ENCODE measurements at regions not wholly inside any gene's neighbourhood (a gene's known extent, or its start where the extent isn't known, plus 50 kb on each side); places are given as distances from the start of the nearest gene placed in this dataset.

- H4K5ac ChIP-seq (ENCODE audit: insufficient read length, low read depth, low read length), result no peak overlapping the region
- no peak for TF ChIP-seq CTCF (conservative IDR thresholded peaks at IDR 0.05)
- no CpG with 5 or more reads among the region's 8 CpGs for WGBS (ENCODE audit: extremely low coverage, insufficient read length, low lambda C conversion rate)
- H3K56ac ChIP-seq (ENCODE audit: insufficient read length, low read depth, low read length), result no peak overlapping the region
- no peak overlapping the region for H4K91ac ChIP-seq (ENCODE audit: insufficient read length, low read depth, low read length)
- H3K18ac ChIP-seq (ENCODE audit: insufficient read length, low read depth, low read length), result no peak overlapping the region
- no peak overlapping the region for H3K23ac ChIP-seq (ENCODE audit: insufficient read length, low read depth, low read length)
- H4K8ac ChIP-seq (replicated peaks; ENCODE audit: insufficient read length, low read depth, low read length), result no peak overlapping the region
- no peak overlapping the region for H2BK15ac ChIP-seq (ENCODE audit: low read depth, low read length)
- no peak overlapping the region for H3K27ac ChIP-seq (ENCODE audit: insufficient read length, low read depth, low read length)
- Mint-ChIP-seq H3K4me1 (peaks cover 39% of the 10 kb centered on the region in 2 experiments), H3K27me3 (ENCODE audit: low read depth) (peaks cover 1% of the 10 kb centered on the region), H3K36me3 (ENCODE audit: insufficient read depth in 1 of 3, low read depth in 3 of 3) (no peaks in the 10 kb centered on the region), H3K9me3 (no peaks in the 10 kb centered on the region; a peak in 1 of 5 replicates), H3K4me3 (no peak overlapping the region), H3K27ac (peak overlapping the region in 1 of 3 experiments; percentile 16; a peak in 1 of 7 replicates)
- H3K4me2 ChIP-seq (ENCODE audit: insufficient read depth, insufficient read length, low read length), result no peak overlapping the region
- H2AK5ac ChIP-seq (ENCODE audit: insufficient read length, low read length), result no peak overlapping the region
- H4K20me1 ChIP-seq (ENCODE audit: control insufficient read depth, insufficient read depth, insufficient read length), result no peaks in the 10 kb centered on the region
- no peaks in the 10 kb centered on the region for H3K79me2 ChIP-seq (ENCODE audit: insufficient read depth, low read length)
- H2AFZ ChIP-seq (ENCODE audit: low read length), result no peak overlapping the region
- no peak overlapping the region for H2BK12ac ChIP-seq (ENCODE audit: insufficient read length, low read depth, low read length)
- H3K23me2 ChIP-seq (ENCODE audit: insufficient read length, low read depth, low read length, poor library complexity, severe bottlenecking), result no peaks in the 10 kb centered on the region
- no peak for DNase-seq
- H3K9me3 ChIP-seq (ENCODE audit: control insufficient read depth, low read depth, low read length), result no peaks in the 10 kb centered on the region
- H3K27me3 ChIP-seq (ENCODE audit: insufficient read depth, low read length), result no peaks in the 10 kb centered on the region
- H2BK120ac ChIP-seq (ENCODE audit: low read depth, low read length, poor library complexity, severe bottlenecking), result no peak overlapping the region
- peaks cover 10% of the 10 kb centered on the region; the same call in 1 of the 2 replicates for H3K4me1 ChIP-seq (ENCODE audit: insufficient read depth, low read length)
- no peak overlapping the region for H3K4ac ChIP-seq (ENCODE audit: low read depth, low read length)
- no peak overlapping the region for H3K14ac ChIP-seq (ENCODE audit: insufficient read depth, low read length)
- H3T11ph ChIP-seq (ENCODE audit: low read length), result no peak overlapping the region
- H2BK5ac ChIP-seq (ENCODE audit: insufficient read length, low read length), result no peak overlapping the region
- H3K79me1 ChIP-seq (ENCODE audit: insufficient read depth, low read depth, low read length, poor library complexity, severe bottlenecking), result no peaks in the 10 kb centered on the region
- H2BK20ac ChIP-seq (ENCODE audit: low read depth, low read length, poor library complexity, severe bottlenecking), result no peak overlapping the region
- no peak overlapping the region for H3K9ac ChIP-seq (ENCODE audit: extremely low read depth, insufficient read length, low read length)
Observed at GRCh38 chr1:30815556-30815955, 58.0 kb upstream of the LAPTM5 start.

All from H9 (cell line).